ENCODE measurements at regions not wholly inside any gene's neighbourhood (a gene's known extent, or its start where the extent isn't known, plus 50 kb on each side); places are given as distances from the start of the nearest gene placed in this dataset.

DNA sequence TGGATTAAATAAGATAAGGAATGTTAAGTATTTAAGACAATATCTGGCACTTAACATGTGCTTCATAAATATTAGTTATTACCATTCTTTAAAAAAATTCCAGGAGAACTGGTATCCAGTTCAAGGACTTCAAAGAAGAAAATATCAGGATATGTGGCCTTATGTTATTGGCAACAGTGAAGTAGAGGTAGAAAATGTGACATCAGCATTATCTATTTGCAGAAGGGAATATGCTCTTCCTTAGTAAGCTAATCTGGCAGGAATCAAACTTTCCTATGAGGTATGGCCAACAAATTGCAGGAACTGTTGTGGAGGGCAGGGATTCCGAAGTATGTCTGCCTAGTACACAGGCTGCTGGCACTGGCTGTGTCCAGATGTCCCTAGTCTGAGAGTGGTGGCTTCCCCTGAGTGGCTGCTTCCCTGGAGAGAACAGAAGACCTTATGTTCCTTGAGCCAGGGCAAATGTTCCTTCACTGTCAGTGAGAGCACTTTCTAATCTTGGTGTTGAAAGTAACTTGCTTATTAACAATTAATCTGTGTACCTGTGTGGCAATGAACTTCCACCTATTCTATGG, 351.7 kb upstream of the THRB start:
- peaks cover 5% of the 10 kb centered on the region for H3K4me1 ChIP-seq (ENCODE audit: control insufficient read depth, insufficient read depth, low read length)
- no peak overlapping the region for H3K4me3 ChIP-seq (ENCODE audit: low read length)
- H3K9ac ChIP-seq (ENCODE audit: low read length), result no peak overlapping the region
- H3K27me3 ChIP-seq (ENCODE audit: control insufficient read depth, insufficient read depth, low read length), result no peaks in the 10 kb centered on the region
- H3K36me3 ChIP-seq (ENCODE audit: control insufficient read depth, insufficient read depth, low read length), result no peaks in the 10 kb centered on the region
- H3K27ac ChIP-seq (ENCODE audit: low read depth, low read length), result no peak overlapping the region

DNA sequence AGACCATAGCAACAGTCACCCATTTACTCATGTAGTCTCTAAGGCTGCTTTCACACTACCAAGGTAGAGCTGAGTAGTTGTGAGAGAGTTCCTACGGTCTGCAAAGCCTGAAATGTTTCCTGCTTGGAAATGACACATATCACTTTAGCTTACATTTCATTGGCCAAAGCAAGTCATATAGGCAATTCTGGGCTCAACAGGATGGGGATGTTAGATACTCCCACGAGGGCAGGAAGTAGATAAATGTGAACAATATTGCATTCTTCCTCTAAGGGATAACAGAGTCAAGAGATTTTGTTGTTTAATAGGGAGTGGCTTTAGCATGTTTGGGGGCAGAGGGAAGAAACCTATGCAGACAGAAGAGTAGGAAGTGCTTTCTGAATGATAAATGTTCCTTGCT, 355.6 kb upstream of the THRB start:
- H3K36me3 ChIP-seq (ENCODE audit: control insufficient read depth, insufficient read depth, low read length), result no peaks in the 10 kb centered on the region
- H3K4me3 ChIP-seq (ENCODE audit: low read length), result no peak overlapping the region
- no peak overlapping the region for H3K9ac ChIP-seq (ENCODE audit: low read length)
- no peak overlapping the region for H3K27ac ChIP-seq (ENCODE audit: low read depth, low read length)
- no peaks in the 10 kb centered on the region for H3K4me1 ChIP-seq (ENCODE audit: control insufficient read depth, insufficient read depth, low read length)
- H3K27me3 ChIP-seq (ENCODE audit: control insufficient read depth, insufficient read depth, low read length), result no peaks in the 10 kb centered on the region

- Histone ChIP-seq H3K4me3 (ENCODE audit: low read length) (no peak overlapping the region), H3K4me1 (ENCODE audit: control insufficient read depth, insufficient read depth, low read length) (no peaks in the 10 kb centered on the region), H3K27ac (ENCODE audit: low read depth, low read length) (no peak overlapping the region), H3K36me3 (ENCODE audit: control insufficient read depth, insufficient read depth, low read length) (no peaks in the 10 kb centered on the region), H3K9ac (ENCODE audit: low read length) (no peak overlapping the region), H3K27me3 (ENCODE audit: control insufficient read depth, insufficient read depth, low read length) (no peaks in the 10 kb centered on the region)
Observed at GRCh38 chr3:24853685-24854490, 359.2 kb upstream of the THRB start.

DNA sequence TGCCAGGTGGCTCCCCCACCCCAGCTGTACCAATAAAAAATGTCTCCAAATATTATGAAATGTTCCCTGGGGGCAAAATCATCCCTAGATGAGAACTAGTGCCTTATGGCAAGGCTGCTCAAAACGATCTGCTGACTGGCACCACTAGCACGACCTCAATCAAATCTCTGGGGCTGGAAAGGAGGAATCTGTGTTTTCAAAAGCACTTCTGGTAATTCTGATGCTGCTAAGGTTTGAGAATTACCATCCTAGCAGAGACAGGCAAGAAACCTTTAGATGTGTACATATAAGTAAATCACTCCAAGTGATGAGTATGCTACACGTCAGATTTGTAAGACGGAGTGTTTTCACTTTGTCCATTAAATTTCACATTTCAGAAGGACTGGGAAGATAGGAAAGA, 360.1 kb upstream of the THRB start:
- Histone ChIP-seq H3K27me3 (ENCODE audit: control insufficient read depth, insufficient read depth, low read length) (no peaks in the 10 kb centered on the region), H3K4me1 (ENCODE audit: control insufficient read depth, insufficient read depth, low read length) (no peaks in the 10 kb centered on the region), H3K9ac (ENCODE audit: low read length) (no peak overlapping the region), H3K36me3 (ENCODE audit: control insufficient read depth, insufficient read depth, low read length) (no peaks in the 10 kb centered on the region), H3K4me3 (ENCODE audit: low read length) (no peak overlapping the region), H3K27ac (ENCODE audit: low read depth, low read length) (no peak overlapping the region)

GRCh38 chr3:24857945-24858344, 363.3 kb upstream of the THRB start:
- Histone ChIP-seq H3K27me3 (ENCODE audit: control insufficient read depth, insufficient read depth, low read length) (no peaks in the 10 kb centered on the region), H3K4me1 (ENCODE audit: control insufficient read depth, insufficient read depth, low read length) (no peaks in the 10 kb centered on the region), H3K27ac (ENCODE audit: low read depth, low read length) (no peak overlapping the region), H3K9ac (ENCODE audit: low read length) (no peak overlapping the region), H3K36me3 (ENCODE audit: control insufficient read depth, insufficient read depth, low read length) (no peaks in the 10 kb centered on the region), H3K4me3 (ENCODE audit: low read length) (no peak overlapping the region)

GRCh38 chr3:24863215-24863614, 368.6 kb upstream of the THRB start:
- Histone ChIP-seq H3K27me3 (ENCODE audit: control insufficient read depth, insufficient read depth, low read length) (no peaks in the 10 kb centered on the region), H3K9ac (ENCODE audit: low read length) (no peak overlapping the region), H3K4me1 (ENCODE audit: control insufficient read depth, insufficient read depth, low read length) (no peaks in the 10 kb centered on the region), H3K36me3 (ENCODE audit: control insufficient read depth, insufficient read depth, low read length) (no peaks in the 10 kb centered on the region), H3K4me3 (ENCODE audit: low read length) (no peak overlapping the region), H3K27ac (ENCODE audit: low read depth, low read length) (no peak overlapping the region)

DNA sequence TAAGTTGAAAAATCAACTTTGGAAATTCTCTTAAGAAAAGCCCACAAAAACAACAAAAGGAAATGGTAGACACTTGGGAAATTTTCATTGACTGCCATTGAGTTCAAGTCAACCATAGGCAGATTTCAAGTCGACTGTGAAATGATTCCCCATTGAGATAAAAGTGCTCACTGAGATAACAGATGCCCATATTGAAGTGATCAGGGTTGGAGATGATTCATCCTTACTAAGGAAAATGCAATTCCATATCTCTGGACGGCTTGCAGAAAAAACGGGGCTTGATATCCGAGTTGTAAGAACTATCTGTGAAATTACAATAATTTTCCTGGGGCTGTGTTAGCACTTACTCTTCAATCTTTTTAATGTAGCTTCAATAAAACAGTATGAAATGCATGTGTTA, 373.1 kb upstream of the THRB start:
- H3K27ac ChIP-seq (ENCODE audit: low read depth, low read length), result no peak overlapping the region
- H3K36me3 ChIP-seq (ENCODE audit: control insufficient read depth, insufficient read depth, low read length), result no peaks in the 10 kb centered on the region
- no peak overlapping the region for H3K4me3 ChIP-seq (ENCODE audit: low read length)
- H3K9ac ChIP-seq (ENCODE audit: low read length), result no peak overlapping the region
- H3K4me1 ChIP-seq (ENCODE audit: control insufficient read depth, insufficient read depth, low read length), result no peaks in the 10 kb centered on the region
- no peaks in the 10 kb centered on the region for H3K27me3 ChIP-seq (ENCODE audit: control insufficient read depth, insufficient read depth, low read length)

DNA sequence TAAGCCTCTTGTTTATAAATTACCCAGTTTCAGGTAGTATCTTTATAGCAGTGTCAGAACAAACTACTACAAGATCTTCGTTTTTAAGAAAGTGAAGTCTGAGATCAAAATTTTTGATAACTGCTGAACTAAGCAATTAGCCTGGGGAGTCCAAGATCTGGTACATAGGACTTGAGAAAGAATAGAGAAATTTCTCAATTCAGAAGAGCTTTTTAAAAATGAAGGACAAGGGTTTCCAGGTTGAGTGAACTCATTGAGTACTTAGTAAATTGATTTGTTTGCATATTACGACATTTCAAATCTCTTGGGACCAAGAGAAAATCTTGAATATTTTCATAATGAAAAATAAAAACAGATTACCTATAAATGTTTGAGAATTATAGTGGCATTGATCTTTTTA, 386.6 kb upstream of the THRB start:
- no peaks in the 10 kb centered on the region for H3K36me3 ChIP-seq (ENCODE audit: control insufficient read depth, insufficient read depth, low read length)
- H3K27me3 ChIP-seq (ENCODE audit: control insufficient read depth, insufficient read depth, low read length), result no peaks in the 10 kb centered on the region
- H3K4me1 ChIP-seq (ENCODE audit: control insufficient read depth, insufficient read depth, low read length), result no peaks in the 10 kb centered on the region
- H3K9ac ChIP-seq (ENCODE audit: low read length), result no peak overlapping the region
- no peak overlapping the region for H3K4me3 ChIP-seq (ENCODE audit: low read length)
- no peak overlapping the region for H3K27ac ChIP-seq (ENCODE audit: low read depth, low read length)

- Histone ChIP-seq H3K9ac (ENCODE audit: low read length) (no peak overlapping the region), H3K4me1 (ENCODE audit: control insufficient read depth, insufficient read depth, low read length) (no peaks in the 10 kb centered on the region), H3K4me3 (ENCODE audit: low read length) (no peak overlapping the region)
Observed at GRCh38 chr3:24886501-24886900, 391.9 kb upstream of the THRB start.

DNA sequence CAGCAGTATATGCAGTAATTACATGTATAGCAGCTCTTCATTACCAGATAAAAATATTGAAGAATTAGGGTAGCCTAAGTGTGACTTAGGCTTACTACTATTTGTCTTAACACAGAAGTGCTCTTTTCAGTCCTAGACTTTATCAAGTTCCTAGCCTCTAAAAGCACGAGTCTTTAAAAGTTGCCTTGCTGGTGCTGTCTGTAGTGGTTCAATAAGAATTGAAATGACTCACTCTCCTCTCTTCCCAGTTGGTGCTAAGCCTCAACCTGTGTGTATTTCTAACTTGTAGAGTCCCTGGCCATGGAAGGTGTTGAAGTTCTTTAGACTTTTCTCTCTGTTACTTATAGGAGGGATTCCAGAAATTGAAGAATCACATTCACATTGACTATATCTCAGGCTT, 395.4 kb upstream of the THRB start:
- Histone ChIP-seq H3K27me3 (ENCODE audit: control insufficient read depth, insufficient read depth, low read length) (no peaks in the 10 kb centered on the region), H3K4me1 (ENCODE audit: control insufficient read depth, insufficient read depth, low read length) (no peaks in the 10 kb centered on the region), H3K36me3 (ENCODE audit: control insufficient read depth, insufficient read depth, low read length) (no peaks in the 10 kb centered on the region), H3K4me3 (ENCODE audit: low read length) (no peak overlapping the region), H3K9ac (ENCODE audit: low read length) (no peak overlapping the region), H3K27ac (ENCODE audit: low read depth, low read length) (no peak overlapping the region)

More at GRCh38 chr3:24886501-24886900, 391.9 kb upstream of the THRB start:
- Histone ChIP-seq H3K27ac (ENCODE audit: low read depth, low read length) (no peak overlapping the region), H3K27me3 (ENCODE audit: control insufficient read depth, insufficient read depth, low read length) (no peaks in the 10 kb centered on the region), H3K36me3 (ENCODE audit: control insufficient read depth, insufficient read depth, low read length) (no peaks in the 10 kb centered on the region)

GRCh38 chr3:24899373-24899772, 404.7 kb upstream of the THRB start:
- H3K36me3 ChIP-seq (ENCODE audit: control insufficient read depth, insufficient read depth, low read length), result no peaks in the 10 kb centered on the region
- H3K27me3 ChIP-seq (ENCODE audit: control insufficient read depth, insufficient read depth, low read length), result no peaks in the 10 kb centered on the region
- no peak overlapping the region for H3K27ac ChIP-seq (ENCODE audit: low read depth, low read length)
- no peak overlapping the region for H3K9ac ChIP-seq (ENCODE audit: low read length)
- no peak overlapping the region for H3K4me3 ChIP-seq (ENCODE audit: low read length)
- no peaks in the 10 kb centered on the region for H3K4me1 ChIP-seq (ENCODE audit: control insufficient read depth, insufficient read depth, low read length)

GRCh38 chr3:24899901-24900603, 405.4 kb upstream of the THRB start:
- H3K9ac ChIP-seq (ENCODE audit: low read length), result no peak overlapping the region
- H3K27ac ChIP-seq (ENCODE audit: low read depth, low read length), result no peak overlapping the region
- H3K36me3 ChIP-seq (ENCODE audit: control insufficient read depth, insufficient read depth, low read length), result no peaks in the 10 kb centered on the region
- no peaks in the 10 kb centered on the region for H3K4me1 ChIP-seq (ENCODE audit: control insufficient read depth, insufficient read depth, low read length)
- H3K27me3 ChIP-seq (ENCODE audit: control insufficient read depth, insufficient read depth, low read length), result no peaks in the 10 kb centered on the region
- H3K4me3 ChIP-seq (ENCODE audit: low read length), result no peak overlapping the region

Measured in rectal smooth muscle tissue (tissue), 1 donor.